ENCODE measurements at regions not wholly inside any gene's neighbourhood (a gene's known extent, or its start where the extent isn't known, plus 50 kb on each side); places are given as distances from the start of the nearest gene placed in this dataset.

- DNase-seq (ENCODE audit: low spot score), result no peak
Measured at GRCh38 chr6:104046426-104046825, 813.3 kb downstream of the HACE1 start.

- DNase-seq (ENCODE audit: low spot score), result no peak
Measured at GRCh38 chr6:104031346-104031745, 828.4 kb downstream of the HACE1 start.

- DNase-seq (ENCODE audit: low spot score), result no peak
Measured at GRCh38 chr6:104022126-104022525, 837.6 kb downstream of the HACE1 start.

GRCh38 chr6:104019075-104019753, 840.5 kb downstream of the HACE1 start:
- no peak for DNase-seq (ENCODE audit: low spot score)

- DNase-seq (ENCODE audit: low spot score), result no peak
Measured at GRCh38 chr6:104017410-104018381, 842.0 kb downstream of the HACE1 start.

GRCh38 chr6:104014163-104014959, 845.4 kb downstream of the HACE1 start:
- no peak for DNase-seq (ENCODE audit: low spot score)

- DNase-seq (ENCODE audit: low spot score), result no peak
Measured at GRCh38 chr6:104013312-104013971, 846.3 kb downstream of the HACE1 start.

GRCh38 chr6:104010897-104011296, 848.8 kb downstream of the HACE1 start:
- no peak for DNase-seq (ENCODE audit: low spot score)

GRCh38 chr6:104003803-104004516, 855.8 kb downstream of the HACE1 start:
- no peak for DNase-seq (ENCODE audit: low spot score)

- DNase-seq (ENCODE audit: low spot score), result no peak
Measured at GRCh38 chr6:103995571-103995970, 864.1 kb downstream of the HACE1 start.

- DNase-seq (ENCODE audit: low spot score), result no peak
Measured at GRCh38 chr6:103983860-103984259, 875.9 kb downstream of the HACE1 start.

- no peak for DNase-seq (ENCODE audit: low spot score)
Measured at GRCh38 chr6:103983011-103983410, 876.7 kb downstream of the HACE1 start.

GRCh38 chr6:103982574-103982973, 877.1 kb downstream of the HACE1 start:
- no peak for DNase-seq (ENCODE audit: low spot score)

GRCh38 chr6:103979308-103979707, 880.4 kb downstream of the HACE1 start:
- DNase-seq (ENCODE audit: low spot score), result no peak

GRCh38 chr6:103937389-103937788, 922.3 kb downstream of the HACE1 start:
- no peak for DNase-seq (ENCODE audit: low spot score)

GRCh38 chr6:103925317-103925716, 934.4 kb downstream of the HACE1 start:
- DNase-seq (ENCODE audit: low spot score), result no peak

GRCh38 chr6:103910018-103910417, 949.7 kb downstream of the HACE1 start:
- DNase-seq (ENCODE audit: low spot score), result no peak

GRCh38 chr6:103908898-103909297, 950.8 kb downstream of the HACE1 start:
- no peak for DNase-seq (ENCODE audit: low spot score)

GRCh38 chr6:103895136-103895535, 964.6 kb downstream of the HACE1 start:
- no peak for DNase-seq (ENCODE audit: low spot score)

- no peak for DNase-seq (ENCODE audit: low spot score)
Measured at GRCh38 chr6:103893141-103893581, 966.6 kb downstream of the HACE1 start.

GRCh38 chr6:103886951-103887350, 972.8 kb downstream of the HACE1 start:
- no peak for DNase-seq (ENCODE audit: low spot score)

All from CD4-positive, alpha-beta T cell treated with Interleukin-6 at 100 ng/mL for 8 hours (primary cell).